ENCODE measurements at regions not wholly inside any gene's neighbourhood (a gene's known extent, or its start where the extent isn't known, plus 50 kb on each side); places are given as distances from the start of the nearest gene placed in this dataset.
A peak's percentile ranks its signal among the peaks of the same experiment; 100 is the strongest.

GRCh38 chr13:69496981-69497380, 610.6 kb upstream of the ATXN8OS start:
- Histone ChIP-seq H3K9ac (ENCODE audit: low read length) (no peak overlapping the region), H3K27ac (ENCODE audit: low read depth, low read length) (no peak overlapping the region), H2AFZ (ENCODE audit: low read depth, low read length) (no peak overlapping the region), H3K4me2 (ENCODE audit: low read length) (no peak overlapping the region), H4K20me1 (ENCODE audit: insufficient read depth, low read length) (no peaks in the 10 kb centered on the region), H3K9me3 (ENCODE audit: insufficient read depth, low read depth, low read length) (peaks cover 3% of the 10 kb centered on the region), H3K27me3 (ENCODE audit: insufficient read depth, low read length) (no peaks in the 10 kb centered on the region), H3K36me3 (ENCODE audit: insufficient read depth, low read length) (no peaks in the 10 kb centered on the region), H3K79me2 (ENCODE audit: insufficient read depth, low read length) (no peaks in the 10 kb centered on the region), H3K4me1 (ENCODE audit: insufficient read depth, low read length) (no peaks in the 10 kb centered on the region), H3K4me3 (ENCODE audit: insufficient read depth, low read depth, low read length) (no peak overlapping the region)
- Mint-ChIP-seq H3K4me3 (ENCODE audit: unreplicated experiment) (no peak overlapping the region), H3K27me3 (ENCODE audit: low read depth, unreplicated experiment) (no peaks in the 10 kb centered on the region), H3K9me3 (ENCODE audit: unreplicated experiment) (no peaks in the 10 kb centered on the region), H3K4me1 (ENCODE audit: low read depth, unreplicated experiment) (no peaks in the 10 kb centered on the region), H3K36me3 (ENCODE audit: low read depth, unreplicated experiment) (no peaks in the 10 kb centered on the region), H3K27ac (ENCODE audit: unreplicated experiment) (no peak overlapping the region)
- TF ChIP-seq EZH2 (IDR thresholded peaks at IDR 0.05; ENCODE audit: insufficient read depth, low read length) (no peak), CTCF (IDR thresholded peaks at IDR 0.05; ENCODE audit: insufficient read depth, low read depth, low read length) (no peak)
- no peak for DNase-seq (ENCODE audit: low read depth)
- FAIRE-seq: no peak

GRCh38 chr13:69495096-69495495, 612.5 kb upstream of the ATXN8OS start:
- Histone ChIP-seq H2AFZ (ENCODE audit: low read depth, low read length) (no peak overlapping the region), H3K4me1 (ENCODE audit: insufficient read depth, low read length) (no peaks in the 10 kb centered on the region), H3K4me3 (ENCODE audit: insufficient read depth, low read depth, low read length) (no peak overlapping the region), H3K4me2 (ENCODE audit: low read length) (no peak overlapping the region), H3K9me3 (ENCODE audit: insufficient read depth, low read depth, low read length) (peaks cover 3% of the 10 kb centered on the region), H3K9ac (ENCODE audit: low read length) (no peak overlapping the region), H3K79me2 (ENCODE audit: insufficient read depth, low read length) (no peaks in the 10 kb centered on the region), H3K36me3 (ENCODE audit: insufficient read depth, low read length) (no peaks in the 10 kb centered on the region), H4K20me1 (ENCODE audit: insufficient read depth, low read length) (no peaks in the 10 kb centered on the region), H3K27ac (ENCODE audit: low read depth, low read length) (no peak overlapping the region), H3K27me3 (ENCODE audit: insufficient read depth, low read length) (no peaks in the 10 kb centered on the region)
- Mint-ChIP-seq H3K9me3 (ENCODE audit: unreplicated experiment) (no peaks in the 10 kb centered on the region), H3K27ac (ENCODE audit: unreplicated experiment) (no peak overlapping the region), H3K27me3 (ENCODE audit: low read depth, unreplicated experiment) (no peaks in the 10 kb centered on the region), H3K4me3 (ENCODE audit: unreplicated experiment) (no peak overlapping the region), H3K4me1 (ENCODE audit: low read depth, unreplicated experiment) (no peaks in the 10 kb centered on the region), H3K36me3 (ENCODE audit: low read depth, unreplicated experiment) (no peaks in the 10 kb centered on the region)
- TF ChIP-seq CTCF (IDR thresholded peaks at IDR 0.05; ENCODE audit: insufficient read depth, low read depth, low read length) (no peak), EZH2 (IDR thresholded peaks at IDR 0.05; ENCODE audit: insufficient read depth, low read length) (no peak)
- FAIRE-seq (no peak), DNase-seq (ENCODE audit: low read depth) (no peak)

- Histone ChIP-seq H3K36me3 (ENCODE audit: insufficient read depth, low read length) (no peaks in the 10 kb centered on the region), H3K9ac (ENCODE audit: low read length) (no peak overlapping the region), H3K4me1 (ENCODE audit: insufficient read depth, low read length) (no peaks in the 10 kb centered on the region), H4K20me1 (ENCODE audit: insufficient read depth, low read length) (no peaks in the 10 kb centered on the region), H2AFZ (ENCODE audit: low read depth, low read length) (no peak overlapping the region), H3K4me3 (ENCODE audit: insufficient read depth, low read depth, low read length) (no peak overlapping the region), H3K79me2 (ENCODE audit: insufficient read depth, low read length) (no peaks in the 10 kb centered on the region), H3K4me2 (ENCODE audit: low read length) (no peak overlapping the region), H3K9me3 (ENCODE audit: insufficient read depth, low read depth, low read length) (no peaks in the 10 kb centered on the region), H3K27ac (ENCODE audit: low read depth, low read length) (no peak overlapping the region), H3K27me3 (ENCODE audit: insufficient read depth, low read length) (no peaks in the 10 kb centered on the region)
- Mint-ChIP-seq H3K27me3 (ENCODE audit: low read depth, unreplicated experiment) (no peaks in the 10 kb centered on the region), H3K4me3 (ENCODE audit: unreplicated experiment) (no peak overlapping the region), H3K27ac (ENCODE audit: unreplicated experiment) (peak overlapping the region; percentile 76), H3K9me3 (ENCODE audit: unreplicated experiment) (peaks cover 2% of the 10 kb centered on the region), H3K4me1 (ENCODE audit: low read depth, unreplicated experiment) (peaks cover 5% of the 10 kb centered on the region), H3K36me3 (ENCODE audit: low read depth, unreplicated experiment) (no peaks in the 10 kb centered on the region)
- FAIRE-seq: no peak
- no peak for DNase-seq (ENCODE audit: low read depth)
- TF ChIP-seq EZH2 (IDR thresholded peaks at IDR 0.05; ENCODE audit: insufficient read depth, low read length) (no peak), CTCF (IDR thresholded peaks at IDR 0.05; ENCODE audit: insufficient read depth, low read depth, low read length) (no peak)
These were observed 620.0 kb upstream of the ATXN8OS start for GRCh38 chr13:69487576-69487975.
